ENCODE measurements at regions not wholly inside any gene's neighbourhood (a gene's known extent, or its start where the extent isn't known, plus 50 kb on each side); places are given as distances from the start of the nearest gene placed in this dataset.
"Not testable (repeated sequence)": the region's sequence is repeated elsewhere in the genome, so short reads cannot be mapped to it uniquely, and the experiment has no call there.

- DNase-seq, result no peak
These were observed 516.5 kb downstream of the KIF4B start for GRCh38 chr5:155530046-155530445.

- DNase-seq, result no peak
These were observed 519.2 kb downstream of the KIF4B start for GRCh38 chr5:155532621-155533311.

GRCh38 chr5:155540000-155540595, 526.5 kb downstream of the KIF4B start:
- DNase-seq, result no peak

- no peak for DNase-seq
These were observed 532.5 kb downstream of the KIF4B start for GRCh38 chr5:155546075-155546474.

- DNase-seq, result no peak
These were observed 540.9 kb downstream of the KIF4B start for GRCh38 chr5:155554500-155554899.

- DNase-seq, result no peak
These were observed 542.7 kb downstream of the KIF4B start for GRCh38 chr5:155556222-155556621.

GRCh38 chr5:155556700-155557099, 543.1 kb downstream of the KIF4B start:
- no peak for DNase-seq

- DNase-seq, result no peak
These were observed 548.6 kb downstream of the KIF4B start for GRCh38 chr5:155562158-155562557.

GRCh38 chr5:155564541-155564940, 551.0 kb downstream of the KIF4B start:
- no peak for DNase-seq

DNA sequence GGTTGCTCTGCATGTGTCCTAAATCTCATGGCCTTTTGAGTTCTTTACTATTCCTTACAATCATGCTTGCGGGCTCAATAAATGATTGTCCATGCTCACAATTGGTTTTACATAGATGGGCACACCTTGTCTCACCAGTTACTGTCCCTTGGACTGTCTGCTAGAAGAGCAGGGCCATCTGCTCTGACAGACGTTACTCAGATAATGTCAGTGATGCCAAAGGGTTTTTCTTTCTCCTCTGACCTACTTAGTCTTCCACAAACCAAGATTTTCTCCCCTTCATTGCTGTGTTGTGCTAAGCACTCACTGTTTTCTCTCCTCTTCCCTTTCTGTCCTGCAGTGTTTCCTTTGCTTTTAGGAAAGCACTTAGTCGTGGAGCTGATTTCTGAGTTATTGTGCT, 562.3 kb downstream of the KIF4B start:
- DNase-seq, result no peak

DNA sequence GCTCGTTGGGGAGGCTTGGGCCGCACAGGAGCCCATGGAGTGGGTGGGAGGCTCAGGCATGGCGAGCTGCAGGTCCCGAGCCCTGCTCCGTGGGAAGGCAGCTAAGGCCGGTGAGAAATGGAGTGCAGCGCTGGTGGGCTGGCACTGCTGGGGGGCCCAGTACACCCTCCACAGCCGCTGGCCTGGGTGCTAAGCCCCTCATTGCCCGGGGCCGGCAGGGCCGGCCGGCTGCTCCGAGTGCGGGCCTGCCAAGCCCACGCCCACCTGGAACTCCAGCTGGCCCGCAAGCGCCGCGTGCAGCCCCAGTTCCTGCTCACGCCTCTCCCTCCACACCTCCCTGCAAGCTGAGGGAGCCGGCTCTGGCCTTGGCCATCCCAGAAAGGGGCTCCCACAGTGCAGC, 573.3 kb downstream of the KIF4B start:
- DNase-seq, result not testable (repeated sequence)

DNA sequence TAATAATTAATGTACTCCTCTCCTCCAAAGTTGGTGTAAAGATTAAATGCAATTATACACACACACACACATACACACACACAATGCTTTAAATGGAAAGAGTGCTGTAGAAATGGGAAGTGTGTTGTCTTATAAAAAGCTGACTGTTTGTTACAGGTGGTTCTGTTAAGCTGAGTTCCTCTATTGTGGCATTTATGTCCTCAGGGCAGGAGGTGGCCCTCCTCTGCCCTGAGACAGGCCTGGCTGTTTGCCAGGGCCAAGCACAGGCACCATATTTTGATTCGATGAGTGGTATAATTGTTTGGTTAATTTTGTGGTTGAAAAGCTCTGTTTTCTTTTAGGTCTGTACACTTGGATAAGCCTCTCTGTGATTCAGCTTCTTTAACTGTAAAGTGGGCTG, 573.9 kb downstream of the KIF4B start:
- DNase-seq, result no peak

GRCh38 chr5:155591273-155591672, 577.7 kb downstream of the KIF4B start:
- no peak for DNase-seq

DNA sequence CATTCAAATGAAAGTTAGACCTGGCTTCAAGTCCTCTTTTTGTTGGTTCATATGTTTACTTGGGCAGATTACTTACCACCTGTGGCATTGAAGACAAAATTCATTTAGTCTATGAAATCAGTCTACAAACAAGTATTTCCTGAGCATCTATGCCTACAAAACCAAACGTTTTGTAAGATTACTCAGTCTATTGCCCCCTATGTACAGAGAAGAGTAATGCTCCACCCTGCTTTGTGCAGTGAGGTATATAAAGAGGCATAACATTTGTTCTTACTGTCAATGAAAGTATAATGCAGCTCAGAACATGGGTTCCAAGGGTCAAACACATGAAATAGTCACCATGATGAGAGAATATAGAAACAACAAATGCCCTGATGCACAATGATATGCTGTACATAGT, 580.7 kb downstream of the KIF4B start:
- no peak for DNase-seq

DNA sequence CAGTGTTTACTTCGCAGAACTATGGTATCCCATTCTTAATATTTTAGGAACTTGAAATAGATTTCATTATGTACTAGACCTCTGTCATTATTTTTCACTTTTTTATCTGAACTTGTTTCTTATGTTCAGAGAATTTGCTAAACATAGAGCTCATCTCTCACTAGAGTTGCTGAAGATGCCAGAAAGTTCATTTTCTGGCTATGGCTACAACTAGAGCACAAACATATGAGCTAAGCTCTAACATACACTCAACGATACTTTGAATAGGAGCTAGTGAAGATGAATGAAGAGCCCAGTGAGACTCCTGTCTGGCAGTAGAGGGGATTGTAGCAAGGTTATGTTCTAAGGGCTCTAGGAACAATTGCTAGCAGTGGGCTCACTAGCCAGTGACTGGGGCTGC, 582.2 kb downstream of the KIF4B start:
- DNase-seq, result no peak

DNA sequence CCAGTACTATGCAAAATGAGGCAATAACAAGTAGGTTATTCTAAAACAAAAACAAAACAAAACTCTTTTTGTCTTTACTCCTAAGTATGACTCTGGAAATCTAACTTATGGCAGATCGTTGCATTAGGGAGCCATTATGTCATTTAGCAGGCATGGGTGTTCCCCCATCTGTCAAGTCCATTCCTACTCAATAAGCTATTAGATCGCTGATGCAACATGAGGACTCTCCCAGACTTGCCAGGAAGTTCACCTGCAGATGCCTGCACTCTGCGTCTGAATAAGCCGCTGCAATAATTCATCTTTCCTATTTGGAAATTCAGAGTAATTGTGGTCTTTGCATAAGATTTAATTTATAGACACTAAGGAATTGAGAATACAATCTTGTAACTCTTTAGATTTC, 585.0 kb downstream of the KIF4B start:
- no peak for DNase-seq

DNA sequence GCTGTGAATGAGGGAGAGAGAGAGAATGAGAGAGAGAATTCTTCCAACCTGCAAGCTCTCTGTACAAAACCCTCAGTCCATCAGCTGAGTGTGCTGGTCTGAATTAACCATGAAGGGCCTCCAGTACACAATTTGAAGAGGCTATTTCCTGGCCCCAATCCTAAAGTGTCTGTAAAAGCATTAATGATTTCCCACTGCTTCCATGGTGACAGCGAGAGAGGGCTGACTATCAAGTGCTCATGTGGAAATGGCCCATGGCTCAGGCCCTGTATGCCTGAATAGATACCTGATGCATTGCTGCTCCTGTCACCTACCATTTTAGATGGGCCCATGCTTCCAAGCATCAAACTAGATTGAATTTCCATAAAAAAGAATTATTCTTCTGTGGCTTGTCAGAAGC, 592.4 kb downstream of the KIF4B start:
- no peak for DNase-seq

DNA sequence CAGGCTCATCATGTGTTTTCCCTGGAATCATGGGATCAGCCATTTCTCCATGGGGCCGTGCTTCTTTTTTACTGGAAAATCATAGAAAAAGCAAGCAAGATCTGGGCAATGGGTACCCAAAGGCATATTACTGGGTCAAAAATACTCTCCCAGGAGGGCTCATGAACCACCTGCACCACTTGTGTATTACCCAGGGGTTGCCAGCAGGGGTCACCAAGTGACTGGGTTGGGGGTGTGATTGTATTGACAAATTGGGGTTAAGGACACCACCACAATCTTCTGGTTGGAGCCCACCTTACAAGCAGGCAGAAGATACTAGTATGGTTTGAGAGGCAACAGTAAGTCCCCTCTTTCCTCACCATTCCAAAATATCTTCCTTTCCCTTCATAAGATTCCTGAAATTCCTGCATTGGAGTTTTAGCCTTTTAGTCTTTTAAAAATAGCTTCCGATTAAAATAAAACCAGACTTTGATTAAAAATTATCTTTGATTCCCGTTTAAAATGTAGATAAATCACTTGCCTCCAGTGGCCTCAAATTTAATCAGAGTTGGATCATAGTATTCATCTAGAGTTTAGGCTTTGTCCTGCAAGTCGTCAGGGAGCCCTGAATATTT, 603.3 kb downstream of the KIF4B start:
- peak; percentile 10 for DNase-seq

DNA sequence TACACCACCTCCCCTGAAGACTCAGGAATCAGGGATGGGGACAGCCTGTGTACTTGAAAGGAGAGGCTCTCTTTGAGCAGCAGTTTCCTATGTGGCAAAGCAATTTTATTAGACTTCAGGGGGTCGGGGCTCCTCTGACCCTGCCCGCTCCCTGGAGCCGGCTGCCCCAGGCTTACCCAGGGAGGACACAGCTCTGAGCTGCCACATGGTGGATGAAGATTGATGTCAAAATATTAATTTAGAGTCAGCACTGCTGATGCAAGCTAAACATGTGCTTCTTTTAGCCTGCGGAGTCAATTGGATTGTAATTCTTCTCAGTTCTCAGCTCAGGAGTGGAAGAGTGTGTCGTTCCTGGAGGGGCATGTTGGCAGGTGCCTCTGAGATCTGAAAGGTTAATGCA, 606.1 kb downstream of the KIF4B start:
- no peak for DNase-seq

GRCh38 chr5:155620821-155621410, 607.4 kb downstream of the KIF4B start:
- DNase-seq, result no peak

DNA sequence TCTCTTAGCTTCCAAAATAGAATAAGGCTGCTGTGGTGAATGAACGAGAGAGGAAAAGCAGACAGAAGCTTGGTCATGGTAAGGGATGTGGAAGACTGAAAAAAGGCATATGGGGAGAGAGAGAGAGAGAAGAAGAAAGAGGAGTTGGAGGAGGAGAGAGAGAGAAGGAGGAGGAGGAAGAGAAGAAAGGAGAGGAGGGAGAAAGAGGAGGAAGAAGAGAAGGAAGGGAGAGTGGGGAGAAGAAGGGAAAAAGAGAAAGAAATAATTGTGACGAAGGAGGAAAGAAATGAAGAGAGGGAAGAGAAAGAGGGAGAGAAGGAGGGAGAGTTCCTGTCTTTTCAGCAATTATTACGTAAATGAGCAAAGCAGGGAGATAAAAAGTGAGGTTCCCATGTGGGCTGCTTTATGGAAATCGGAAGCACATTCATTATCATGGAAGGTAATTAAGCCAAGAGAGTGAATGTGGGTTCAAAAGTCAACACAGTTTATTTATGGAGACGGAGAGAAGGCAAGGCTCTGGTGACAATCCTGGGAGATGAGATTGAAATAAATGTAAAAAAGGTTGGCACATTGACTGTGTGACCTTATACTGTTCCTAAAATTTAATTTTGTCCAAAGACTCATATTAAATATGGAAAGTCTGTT, 611.2 kb downstream of the KIF4B start:
- DNase-seq, result no peak

DNA sequence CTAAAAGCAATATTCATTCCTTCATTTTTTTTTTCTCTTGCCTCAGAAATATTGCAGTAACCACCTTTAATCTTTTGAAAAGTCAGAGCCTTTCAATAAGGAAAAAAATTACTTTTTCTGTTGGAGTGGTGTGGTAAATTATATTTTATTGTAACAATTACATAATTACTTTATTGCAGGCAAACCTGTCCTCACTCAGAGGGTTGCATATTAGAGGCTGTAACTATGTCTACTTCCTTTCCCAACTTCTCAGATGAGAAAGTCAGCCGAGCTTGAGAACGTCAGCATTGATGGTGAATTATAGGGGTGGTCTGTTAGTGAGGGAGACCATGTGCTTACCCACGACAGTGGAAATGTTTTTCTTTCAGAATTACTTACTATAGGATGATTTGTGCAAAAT, 611.8 kb downstream of the KIF4B start:
- no peak for DNase-seq

GRCh38 chr5:155625897-155626543, 612.5 kb downstream of the KIF4B start:
- no peak for DNase-seq

All from activated CD4-positive, alpha-beta T cell treated with anti-CD3 and anti-CD28 coated beads for 1 hour (primary cell).